ENCODE measurements at regions not wholly inside any gene's neighbourhood (a gene's known extent, or its start where the extent isn't known, plus 50 kb on each side); places are given as distances from the start of the nearest gene placed in this dataset.

DNA sequence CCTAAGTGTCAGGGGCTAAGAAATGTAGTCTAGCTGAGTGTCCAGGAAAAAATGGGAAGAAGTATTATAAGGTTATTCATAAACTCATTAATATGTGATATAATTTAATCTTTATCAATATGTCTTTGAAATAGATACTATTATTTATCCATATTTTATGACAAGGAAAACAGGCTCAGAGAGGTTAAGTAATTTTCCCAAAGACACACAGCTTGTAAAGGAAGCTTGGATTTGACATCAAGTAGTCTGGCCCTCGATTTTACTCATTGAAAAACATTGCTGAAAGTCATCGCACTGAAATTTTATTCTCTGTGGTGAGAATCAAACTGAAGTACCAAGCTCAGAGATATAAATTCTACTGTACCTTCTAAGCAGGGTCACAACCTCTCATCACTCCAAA lies 276.9 kb downstream of the MSX2 start:
- Histone ChIP-seq H3K9me3 (ENCODE audit: low read length) (no peaks in the 10 kb centered on the region), H3K27me3 (ENCODE audit: insufficient read depth, low read length) (no peaks in the 10 kb centered on the region), H3K36me3 (ENCODE audit: insufficient read depth, low read length) (no peaks in the 10 kb centered on the region), H2AFZ (ENCODE audit: low read depth, low read length) (no peak overlapping the region), H3K4me3 (ENCODE audit: low read length) (no peak overlapping the region), H3K4me1 (ENCODE audit: insufficient read depth, low read length) (no peaks in the 10 kb centered on the region)

- Histone ChIP-seq H3K27me3 (ENCODE audit: insufficient read depth, low read length) (no peaks in the 10 kb centered on the region), H3K36me3 (ENCODE audit: insufficient read depth, low read length) (no peaks in the 10 kb centered on the region), H3K9me3 (ENCODE audit: low read length) (no peaks in the 10 kb centered on the region), H3K4me1 (ENCODE audit: insufficient read depth, low read length) (no peaks in the 10 kb centered on the region), H3K4me3 (ENCODE audit: low read length) (no peak overlapping the region), H2AFZ (ENCODE audit: low read depth, low read length) (no peak overlapping the region)
Observed at GRCh38 chr5:174999581-174999980, 275.2 kb downstream of the MSX2 start.

GRCh38 chr5:174998131-174998730 lies 273.8 kb downstream of the MSX2 start:
- Histone ChIP-seq H3K4me1 (ENCODE audit: insufficient read depth, low read length) (no peaks in the 10 kb centered on the region), H3K4me3 (ENCODE audit: low read length) (no peak overlapping the region), H3K27me3 (ENCODE audit: insufficient read depth, low read length) (no peaks in the 10 kb centered on the region), H2AFZ (ENCODE audit: low read depth, low read length) (no peak overlapping the region), H3K9me3 (ENCODE audit: low read length) (no peaks in the 10 kb centered on the region), H3K36me3 (ENCODE audit: insufficient read depth, low read length) (no peaks in the 10 kb centered on the region)

GRCh38 chr5:174997688-174998087 lies 273.3 kb downstream of the MSX2 start:
- Histone ChIP-seq H3K9me3 (ENCODE audit: low read length) (no peaks in the 10 kb centered on the region), H3K36me3 (ENCODE audit: insufficient read depth, low read length) (no peaks in the 10 kb centered on the region), H3K4me1 (ENCODE audit: insufficient read depth, low read length) (no peaks in the 10 kb centered on the region), H3K27me3 (ENCODE audit: insufficient read depth, low read length) (no peaks in the 10 kb centered on the region), H3K4me3 (ENCODE audit: low read length) (no peak overlapping the region), H2AFZ (ENCODE audit: low read depth, low read length) (no peak overlapping the region)

- Histone ChIP-seq H3K4me3 (ENCODE audit: low read length) (no peak overlapping the region), H3K9me3 (ENCODE audit: low read length) (no peaks in the 10 kb centered on the region), H2AFZ (ENCODE audit: low read depth, low read length) (no peak overlapping the region), H3K4me1 (ENCODE audit: insufficient read depth, low read length) (no peaks in the 10 kb centered on the region), H3K27me3 (ENCODE audit: insufficient read depth, low read length) (no peaks in the 10 kb centered on the region), H3K36me3 (ENCODE audit: insufficient read depth, low read length) (no peaks in the 10 kb centered on the region)
Observed at GRCh38 chr5:174996941-174997340, 272.6 kb downstream of the MSX2 start.

- H3K27me3 ChIP-seq (ENCODE audit: insufficient read depth, low read length), result no peaks in the 10 kb centered on the region
- no peaks in the 10 kb centered on the region for H3K36me3 ChIP-seq (ENCODE audit: insufficient read depth, low read length)
Observed at GRCh38 chr5:174995827-174996226, 271.4 kb downstream of the MSX2 start.

GRCh38 chr5:174991847-174992246 lies 267.5 kb downstream of the MSX2 start:
- Histone ChIP-seq H2AFZ (ENCODE audit: low read depth, low read length) (no peak overlapping the region), H3K9me3 (ENCODE audit: low read length) (no peaks in the 10 kb centered on the region), H3K4me1 (ENCODE audit: insufficient read depth, low read length) (no peaks in the 10 kb centered on the region), H3K4me3 (ENCODE audit: low read length) (no peak overlapping the region), H3K36me3 (ENCODE audit: insufficient read depth, low read length) (no peaks in the 10 kb centered on the region), H3K27me3 (ENCODE audit: insufficient read depth, low read length) (no peaks in the 10 kb centered on the region)

More at GRCh38 chr5:174995827-174996226, 271.4 kb downstream of the MSX2 start:
- Histone ChIP-seq H3K4me1 (ENCODE audit: insufficient read depth, low read length) (no peaks in the 10 kb centered on the region), H3K9me3 (ENCODE audit: low read length) (no peaks in the 10 kb centered on the region), H2AFZ (ENCODE audit: low read depth, low read length) (no peak overlapping the region), H3K4me3 (ENCODE audit: low read length) (no peak overlapping the region)

- Histone ChIP-seq H3K36me3 (ENCODE audit: insufficient read depth, low read length) (no peaks in the 10 kb centered on the region), H3K9me3 (ENCODE audit: low read length) (no peaks in the 10 kb centered on the region), H2AFZ (ENCODE audit: low read depth, low read length) (no peak overlapping the region)
Observed at GRCh38 chr5:174990909-174991308, 266.5 kb downstream of the MSX2 start.

GRCh38 chr5:174987443-174988012 lies 263.1 kb downstream of the MSX2 start:
- no peaks in the 10 kb centered on the region for H3K27me3 ChIP-seq (ENCODE audit: insufficient read depth, low read length)
- no peaks in the 10 kb centered on the region for H3K36me3 ChIP-seq (ENCODE audit: insufficient read depth, low read length)
- no peak overlapping the region for H2AFZ ChIP-seq (ENCODE audit: low read depth, low read length)
- no peak overlapping the region for H3K4me3 ChIP-seq (ENCODE audit: low read length)
- no peaks in the 10 kb centered on the region for H3K4me1 ChIP-seq (ENCODE audit: insufficient read depth, low read length)
- H3K9me3 ChIP-seq (ENCODE audit: low read length), result no peaks in the 10 kb centered on the region

More at GRCh38 chr5:174990909-174991308, 266.5 kb downstream of the MSX2 start:
- H3K27me3 ChIP-seq (ENCODE audit: insufficient read depth, low read length), result no peaks in the 10 kb centered on the region
- H3K4me3 ChIP-seq (ENCODE audit: low read length), result no peak overlapping the region
- H3K4me1 ChIP-seq (ENCODE audit: insufficient read depth, low read length), result no peaks in the 10 kb centered on the region

DNA sequence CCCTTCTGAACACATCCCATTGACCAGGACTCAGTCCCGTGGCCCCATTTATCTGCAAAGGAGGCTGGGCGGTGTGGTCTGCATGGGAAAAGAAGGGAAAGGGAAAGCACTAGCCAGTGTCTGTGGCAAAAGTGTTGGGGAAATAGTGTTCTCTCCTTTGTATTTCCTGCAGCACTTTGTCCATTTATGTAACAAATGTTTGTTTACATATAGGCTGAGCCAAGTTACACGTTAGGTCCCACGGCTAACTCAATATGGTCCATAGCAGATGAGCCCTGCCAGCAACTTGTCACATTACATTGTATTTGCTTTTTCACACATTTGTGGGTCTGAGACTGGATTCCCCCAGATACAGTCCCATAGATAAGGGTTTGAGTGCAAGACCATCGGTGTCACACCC lies 260.5 kb downstream of the MSX2 start:
- no peaks in the 10 kb centered on the region for H3K4me1 ChIP-seq (ENCODE audit: insufficient read depth, low read length)
- no peak overlapping the region for H2AFZ ChIP-seq (ENCODE audit: low read depth, low read length)
- H3K4me3 ChIP-seq (ENCODE audit: low read length), result no peak overlapping the region
- no peaks in the 10 kb centered on the region for H3K36me3 ChIP-seq (ENCODE audit: insufficient read depth, low read length)
- H3K9me3 ChIP-seq (ENCODE audit: low read length), result no peaks in the 10 kb centered on the region
- H3K27me3 ChIP-seq (ENCODE audit: insufficient read depth, low read length), result no peaks in the 10 kb centered on the region

DNA sequence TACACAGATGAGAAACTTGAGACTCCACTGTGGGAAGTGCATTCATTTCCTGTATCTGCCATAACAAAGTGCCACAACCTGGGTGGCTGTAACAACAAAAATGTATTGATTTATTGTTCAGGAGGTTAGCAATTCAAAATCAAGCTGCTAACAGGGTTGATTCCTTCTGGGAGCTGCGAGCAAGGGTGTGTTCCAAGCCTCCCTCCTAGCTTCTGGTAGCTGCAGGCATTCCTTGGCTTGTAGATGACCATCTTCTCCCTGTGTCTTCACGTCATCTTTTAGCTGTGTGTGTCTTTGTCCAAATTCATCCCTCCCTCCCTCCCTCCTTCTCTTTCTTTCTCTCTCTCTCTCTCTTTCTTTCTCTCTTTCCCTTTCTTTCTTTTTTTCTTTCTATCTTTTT lies 258.1 kb downstream of the MSX2 start:
- Histone ChIP-seq H2AFZ (ENCODE audit: low read depth, low read length) (no peak overlapping the region), H3K4me1 (ENCODE audit: insufficient read depth, low read length) (no peaks in the 10 kb centered on the region), H3K4me3 (ENCODE audit: low read length) (no peak overlapping the region), H3K36me3 (ENCODE audit: insufficient read depth, low read length) (no peaks in the 10 kb centered on the region), H3K9me3 (ENCODE audit: low read length) (no peaks in the 10 kb centered on the region), H3K27me3 (ENCODE audit: insufficient read depth, low read length) (no peaks in the 10 kb centered on the region)

DNA sequence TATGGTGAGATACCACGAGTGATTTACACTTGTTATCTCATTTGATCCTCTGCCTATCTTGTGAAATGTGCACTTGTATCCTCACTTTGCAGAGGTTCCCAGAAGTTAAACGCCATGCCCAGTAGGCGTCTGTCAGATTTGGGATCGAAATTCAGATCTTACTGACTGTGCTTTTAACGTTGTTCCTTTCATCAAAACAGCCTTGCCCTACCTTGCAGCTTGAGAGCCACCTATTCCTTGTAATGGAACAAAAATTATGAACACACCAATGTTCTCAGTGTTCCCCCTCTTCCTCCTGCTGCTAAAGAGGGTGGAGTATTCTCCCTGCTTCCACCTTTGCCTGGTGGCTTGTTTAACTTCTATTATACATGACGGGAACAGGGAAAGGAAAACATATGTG lies 257.0 kb downstream of the MSX2 start:
- H3K4me1 ChIP-seq (ENCODE audit: insufficient read depth, low read length), result no peaks in the 10 kb centered on the region
- H2AFZ ChIP-seq (ENCODE audit: low read depth, low read length), result no peak overlapping the region
- no peaks in the 10 kb centered on the region for H3K27me3 ChIP-seq (ENCODE audit: insufficient read depth, low read length)
- H3K36me3 ChIP-seq (ENCODE audit: insufficient read depth, low read length), result no peaks in the 10 kb centered on the region
- no peak overlapping the region for H3K4me3 ChIP-seq (ENCODE audit: low read length)
- H3K9me3 ChIP-seq (ENCODE audit: low read length), result no peaks in the 10 kb centered on the region

DNA sequence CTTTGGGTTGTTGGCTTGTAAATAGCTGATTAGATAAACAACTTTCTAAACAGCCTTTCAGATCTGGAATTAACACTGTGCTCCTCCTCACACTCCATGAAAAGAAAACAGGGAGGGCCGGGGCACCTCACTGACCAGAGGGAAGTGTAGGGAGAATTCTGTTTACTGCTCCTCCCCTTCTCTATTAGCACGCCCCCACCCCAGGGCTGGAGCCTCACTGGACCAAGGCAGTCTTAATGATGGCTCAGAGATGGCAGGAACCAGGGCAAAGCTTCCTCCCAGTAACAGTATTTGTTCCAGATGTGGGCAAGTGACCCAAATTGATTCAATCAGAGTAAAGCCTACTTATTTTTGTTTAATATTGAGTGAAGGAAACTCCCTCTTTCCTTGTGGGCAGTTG lies 256.6 kb downstream of the MSX2 start:
- Histone ChIP-seq H3K27me3 (ENCODE audit: insufficient read depth, low read length) (no peaks in the 10 kb centered on the region), H3K4me1 (ENCODE audit: insufficient read depth, low read length) (no peaks in the 10 kb centered on the region), H3K36me3 (ENCODE audit: insufficient read depth, low read length) (no peaks in the 10 kb centered on the region), H3K4me3 (ENCODE audit: low read length) (no peak overlapping the region), H2AFZ (ENCODE audit: low read depth, low read length) (no peak overlapping the region), H3K9me3 (ENCODE audit: low read length) (no peaks in the 10 kb centered on the region)

GRCh38 chr5:174972291-174972690 lies 247.9 kb downstream of the MSX2 start:
- H2AFZ ChIP-seq (ENCODE audit: low read depth, low read length), result no peak overlapping the region
- H3K27me3 ChIP-seq (ENCODE audit: insufficient read depth, low read length), result no peaks in the 10 kb centered on the region
- no peaks in the 10 kb centered on the region for H3K36me3 ChIP-seq (ENCODE audit: insufficient read depth, low read length)
- H3K4me3 ChIP-seq (ENCODE audit: low read length), result no peak overlapping the region
- H3K4me1 ChIP-seq (ENCODE audit: insufficient read depth, low read length), result no peaks in the 10 kb centered on the region
- H3K9me3 ChIP-seq (ENCODE audit: low read length), result no peaks in the 10 kb centered on the region
